NCI-H2081 (cell line): ENCODE measurements at regions not wholly inside any gene's neighbourhood (a gene's known extent, or its start where the extent isn't known, plus 50 kb on each side); places are given as distances from the start of the nearest gene placed in this dataset.

Experiments
- DNase-seq, 2 experiments: peaks; one replicate each; lab custom pipeline; 2025; lab: John Stamatoyannopoulos, UW

GRCh38 chr14:97267509-97267908 lies 470.3 kb downstream of the VRK1 start:
- no peak for DNase-seq

- DNase-seq, result no peak
These were observed 470.9 kb downstream of the VRK1 start for GRCh38 chr14:97268097-97268496.

GRCh38 chr14:97270308-97270707 lies 473.1 kb downstream of the VRK1 start:
- no peak for DNase-seq

- no peak for DNase-seq
These were observed 474.3 kb downstream of the VRK1 start for GRCh38 chr14:97271451-97271960.

- DNase-seq, result no peak
These were observed 476.4 kb downstream of the VRK1 start for GRCh38 chr14:97273540-97273939.

GRCh38 chr14:97274626-97275025 lies 477.4 kb downstream of the VRK1 start:
- DNase-seq, result no peak

- DNase-seq, result no peak
These were observed 478.1 kb downstream of the VRK1 start for GRCh38 chr14:97275276-97275675.

- no peak for DNase-seq
These were observed 479.4 kb downstream of the VRK1 start for GRCh38 chr14:97276573-97276972.

- DNase-seq, result no peak
These were observed 480.5 kb downstream of the VRK1 start for GRCh38 chr14:97277711-97278110.

GRCh38 chr14:97280526-97280925 lies 483.3 kb downstream of the VRK1 start:
- DNase-seq, result no peak

- no peak for DNase-seq
These were observed 484.6 kb downstream of the VRK1 start for GRCh38 chr14:97281741-97282140.

- DNase-seq, result no peak
These were observed 485.2 kb downstream of the VRK1 start for GRCh38 chr14:97282210-97283004.

- no peak for DNase-seq
These were observed 485.8 kb downstream of the VRK1 start for GRCh38 chr14:97283005-97283403.

GRCh38 chr14:97283426-97283825 lies 486.2 kb downstream of the VRK1 start:
- DNase-seq, result no peak

- DNase-seq, result no peak
These were observed 486.7 kb downstream of the VRK1 start for GRCh38 chr14:97283841-97284240.

- DNase-seq, result no peak
These were observed 490.8 kb downstream of the VRK1 start for GRCh38 chr14:97287956-97288355.

GRCh38 chr14:97290065-97290464 lies 492.9 kb downstream of the VRK1 start:
- no peak for DNase-seq

GRCh38 chr14:97290977-97291376 lies 493.8 kb downstream of the VRK1 start:
- no peak for DNase-seq

- no peak for DNase-seq
These were observed 496.5 kb downstream of the VRK1 start for GRCh38 chr14:97293659-97294058.

- no peak for DNase-seq
These were observed 498.0 kb downstream of the VRK1 start for GRCh38 chr14:97295108-97295710.

GRCh38 chr14:97296176-97296575 lies 499.0 kb downstream of the VRK1 start:
- DNase-seq, result no peak

- DNase-seq, result no peak
These were observed 499.9 kb downstream of the VRK1 start for GRCh38 chr14:97297100-97297499.

- no peak for DNase-seq
These were observed 501.1 kb downstream of the VRK1 start for GRCh38 chr14:97298331-97298730.

- DNase-seq, result no peak
These were observed 501.6 kb downstream of the VRK1 start for GRCh38 chr14:97298736-97299135.
